Mucosa of descending colon (tissue), 3 donors: ENCODE measurements at regions not wholly inside any gene's neighbourhood (a gene's known extent, or its start where the extent isn't known, plus 50 kb on each side); places are given as distances from the start of the nearest gene placed in this dataset.
"Not testable (repeated sequence)": the region's sequence is repeated elsewhere in the genome, so short reads cannot be mapped to it uniquely, and the experiment has no call there.

Experiments used
- ATAC-seq: fragments of 200-7000 bp; cut with Tn5 transposase; one replicate; pipeline ENCODE4 v1.9.1; 2020; ENCODE audit warnings: mild to moderate bottlenecking, moderate library complexity
- DNase-seq, 3 donors: peaks; one replicate each; pipeline ENCODE4 v3.0.0-alpha.2; 2020
- H3K36me3 ChIP-seq: fragments of 200-600 bp; one replicate; pipeline ENCODE4 v1.8.0; 2021; ENCODE audit warnings: low read depth, mild to moderate bottlenecking
- H3K4me1 ChIP-seq: fragments of 200-600 bp; one replicate; pipeline ENCODE4 v1.8.0; 2021; ENCODE audit warnings: low read depth, mild to moderate bottlenecking
- H3K4me3 ChIP-seq: fragments of 200-600 bp; one replicate; pipeline ENCODE4 v1.8.0; 2021; ENCODE audit warnings: mild to moderate bottlenecking
- H3K9me3 ChIP-seq: fragments of 200-600 bp; one replicate; pipeline ENCODE4 v1.8.0; 2021; ENCODE audit warnings: mild to moderate bottlenecking
- intact Hi-C, 2 donors: fragments of 100-400 bp; cut with DNase I in 1 of 2; cut with micrococcal nuclease in 1 of 2; formaldehyde crosslinking; loops; one replicate each; pipeline versions ENCODE4 v1.11.0 to v1.11.1; 2022; cut with DNase I, micrococcal nuclease
- TF ChIP-seq, protein P1 (sequence below): fragments of 200-600 bp; IDR thresholded peaks from one replicate; pipeline ENCODE4 v1.8.0; 2022; ENCODE audit warnings: antibody characterized with exemption, mild to moderate bottlenecking
- donor health status: DM: no; HTN: no; CAD: no; lungs with moderate emphysema.
- donor health status: DM: no; HTN: no; CAD: no.
- donor health status: DM: no; HTN: yes; CAD: no.

DNA sequence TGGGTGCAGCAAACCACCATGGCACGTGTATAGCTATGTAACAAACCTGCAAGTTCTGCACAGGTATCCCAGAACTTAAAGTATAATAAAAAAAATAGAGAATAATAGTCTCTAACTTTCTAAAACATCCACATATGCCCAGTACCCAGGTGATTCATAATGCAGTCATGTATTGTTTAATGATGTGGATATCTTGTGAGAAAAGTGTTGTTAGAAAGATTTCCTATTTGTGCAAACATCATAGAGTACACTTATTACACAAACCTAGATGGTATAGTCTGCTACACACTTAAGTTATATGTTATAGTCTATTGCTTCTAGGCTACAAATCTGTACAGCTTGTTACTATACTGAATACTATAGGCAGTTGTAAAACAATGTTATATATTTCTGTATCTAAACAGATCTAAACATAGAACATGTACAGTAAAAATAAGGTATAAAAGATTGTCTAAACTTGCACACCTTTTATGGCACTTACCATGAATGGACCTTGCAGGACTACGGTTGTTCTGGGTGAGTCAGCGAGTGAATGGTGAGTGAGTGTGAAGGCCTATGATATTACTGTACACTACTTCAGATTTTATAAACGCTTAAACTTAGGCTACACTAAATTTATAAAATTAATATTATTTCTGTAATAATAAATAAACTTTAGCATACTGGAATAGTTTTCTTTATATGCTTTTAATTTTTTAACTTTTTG lies 232.2 kb upstream of the SLIT2 start:
- no peaks in the 10 kb centered on the region for H3K4me1 ChIP-seq
- TF ChIP-seq, protein P1, sequence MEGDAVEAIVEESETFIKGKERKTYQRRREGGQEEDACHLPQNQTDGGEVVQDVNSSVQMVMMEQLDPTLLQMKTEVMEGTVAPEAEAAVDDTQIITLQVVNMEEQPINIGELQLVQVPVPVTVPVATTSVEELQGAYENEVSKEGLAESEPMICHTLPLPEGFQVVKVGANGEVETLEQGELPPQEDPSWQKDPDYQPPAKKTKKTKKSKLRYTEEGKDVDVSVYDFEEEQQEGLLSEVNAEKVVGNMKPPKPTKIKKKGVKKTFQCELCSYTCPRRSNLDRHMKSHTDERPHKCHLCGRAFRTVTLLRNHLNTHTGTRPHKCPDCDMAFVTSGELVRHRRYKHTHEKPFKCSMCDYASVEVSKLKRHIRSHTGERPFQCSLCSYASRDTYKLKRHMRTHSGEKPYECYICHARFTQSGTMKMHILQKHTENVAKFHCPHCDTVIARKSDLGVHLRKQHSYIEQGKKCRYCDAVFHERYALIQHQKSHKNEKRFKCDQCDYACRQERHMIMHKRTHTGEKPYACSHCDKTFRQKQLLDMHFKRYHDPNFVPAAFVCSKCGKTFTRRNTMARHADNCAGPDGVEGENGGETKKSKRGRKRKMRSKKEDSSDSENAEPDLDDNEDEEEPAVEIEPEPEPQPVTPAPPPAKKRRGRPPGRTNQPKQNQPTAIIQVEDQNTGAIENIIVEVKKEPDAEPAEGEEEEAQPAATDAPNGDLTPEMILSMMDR = no peak
- H3K36me3 ChIP-seq = no peaks in the 10 kb centered on the region
- H3K9me3 ChIP-seq = no peaks in the 10 kb centered on the region
- intact Hi-C loops = no loop called here
- ATAC-seq (peak; percentile 77), DNase-seq (no peak)
- no peak overlapping the region for H3K4me3 ChIP-seq

DNA sequence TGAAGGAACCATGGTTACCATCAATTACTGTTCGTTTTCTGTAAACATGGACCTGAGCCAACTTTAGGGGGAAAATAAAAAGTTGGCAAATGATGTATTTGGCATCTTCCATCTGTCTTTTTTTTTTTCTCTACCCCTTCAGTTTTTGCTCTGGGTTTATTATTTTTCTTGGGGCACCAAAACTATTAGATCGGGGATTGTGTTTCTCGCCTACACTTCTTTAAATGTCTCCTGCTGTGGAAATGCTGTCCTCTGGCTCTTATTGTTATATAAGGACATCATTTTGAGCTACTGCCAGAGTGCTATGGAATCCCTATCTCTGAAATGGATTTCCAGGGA lies 234.0 kb upstream of the SLIT2 start:
- TF ChIP-seq, protein P1 = no peak
- H3K4me1 ChIP-seq = no peaks in the 10 kb centered on the region
- intact Hi-C loops = no loop called here
- no peak overlapping the region for H3K4me3 ChIP-seq
- no peaks in the 10 kb centered on the region for H3K9me3 ChIP-seq
- H3K36me3 ChIP-seq = no peaks in the 10 kb centered on the region
- ATAC-seq (no peak), DNase-seq (no peak)

DNA sequence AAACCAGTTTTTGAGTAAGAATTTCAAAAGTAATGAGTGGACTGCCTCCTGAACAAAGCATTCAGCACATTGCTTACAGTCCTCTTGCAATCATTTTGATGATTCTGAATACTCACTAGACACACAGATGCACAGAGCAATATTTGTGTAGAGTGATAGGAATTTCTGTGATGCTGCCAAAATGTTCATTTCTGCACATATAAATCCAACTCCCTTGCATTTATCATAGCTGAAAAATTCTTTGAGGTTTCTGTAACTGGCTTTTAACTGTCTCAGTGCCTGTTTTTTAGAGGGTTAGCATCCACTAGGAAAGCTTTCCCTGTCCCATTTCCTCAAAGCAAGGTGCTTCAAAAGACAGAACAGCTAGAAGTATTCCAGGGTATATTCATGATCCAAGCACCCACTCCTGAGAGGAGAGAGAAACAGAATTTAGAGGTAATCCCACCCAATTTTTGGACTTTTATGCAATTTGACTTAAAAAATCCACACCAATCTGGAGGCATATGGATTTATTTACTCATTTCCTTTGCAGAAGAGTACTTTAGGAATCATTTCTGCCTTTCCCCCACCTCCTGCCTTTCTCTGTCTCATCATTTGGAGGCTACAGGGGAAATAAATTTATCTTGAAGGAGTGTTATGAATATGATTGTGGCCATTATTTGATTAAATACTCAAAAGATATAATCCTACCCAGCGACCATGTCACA lies 234.5 kb upstream of the SLIT2 start:
- TF ChIP-seq, protein P1 = no peak
- Histone ChIP-seq H3K4me1 (no peaks in the 10 kb centered on the region), H3K4me3 (no peak overlapping the region), H3K9me3 (no peaks in the 10 kb centered on the region), H3K36me3 (no peaks in the 10 kb centered on the region)
- intact Hi-C loops = no loop called here
- ATAC-seq (no peak), DNase-seq (no peak)

DNA sequence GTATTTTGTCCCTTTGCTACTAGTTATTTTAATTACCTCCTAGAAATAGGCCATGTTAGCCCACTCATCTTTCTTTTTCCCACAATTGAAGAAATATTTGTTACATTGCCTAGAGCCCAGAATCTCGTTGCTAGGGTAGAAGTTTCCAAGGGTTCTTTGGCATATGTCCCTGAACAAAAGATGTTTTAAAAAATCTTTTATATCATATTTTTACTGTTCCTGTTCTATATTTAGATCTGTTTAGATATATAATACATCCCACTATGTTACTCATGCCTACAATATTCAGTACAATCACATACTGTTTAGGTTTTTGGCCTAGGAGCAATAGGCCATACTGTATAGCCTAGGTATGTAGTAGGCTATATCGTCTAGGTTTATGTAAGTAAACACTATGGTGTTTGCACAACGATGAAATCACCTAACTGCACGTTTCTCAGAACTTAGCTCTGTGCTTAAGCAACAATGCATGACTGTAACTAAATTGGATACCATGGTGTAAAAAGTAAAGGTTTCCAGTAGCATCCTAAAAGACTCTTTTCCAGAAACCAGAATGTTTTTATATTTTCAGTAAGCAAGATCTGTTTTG lies 236.0 kb upstream of the SLIT2 start:
- intact Hi-C loops = no loop called here
- ATAC-seq (peak; percentile 93), DNase-seq (no peak)
- H3K36me3 ChIP-seq = no peaks in the 10 kb centered on the region
- no peaks in the 10 kb centered on the region for H3K9me3 ChIP-seq
- TF ChIP-seq, protein P1 = no peak
- no peaks in the 10 kb centered on the region for H3K4me1 ChIP-seq
- H3K4me3 ChIP-seq = no peak overlapping the region

DNA sequence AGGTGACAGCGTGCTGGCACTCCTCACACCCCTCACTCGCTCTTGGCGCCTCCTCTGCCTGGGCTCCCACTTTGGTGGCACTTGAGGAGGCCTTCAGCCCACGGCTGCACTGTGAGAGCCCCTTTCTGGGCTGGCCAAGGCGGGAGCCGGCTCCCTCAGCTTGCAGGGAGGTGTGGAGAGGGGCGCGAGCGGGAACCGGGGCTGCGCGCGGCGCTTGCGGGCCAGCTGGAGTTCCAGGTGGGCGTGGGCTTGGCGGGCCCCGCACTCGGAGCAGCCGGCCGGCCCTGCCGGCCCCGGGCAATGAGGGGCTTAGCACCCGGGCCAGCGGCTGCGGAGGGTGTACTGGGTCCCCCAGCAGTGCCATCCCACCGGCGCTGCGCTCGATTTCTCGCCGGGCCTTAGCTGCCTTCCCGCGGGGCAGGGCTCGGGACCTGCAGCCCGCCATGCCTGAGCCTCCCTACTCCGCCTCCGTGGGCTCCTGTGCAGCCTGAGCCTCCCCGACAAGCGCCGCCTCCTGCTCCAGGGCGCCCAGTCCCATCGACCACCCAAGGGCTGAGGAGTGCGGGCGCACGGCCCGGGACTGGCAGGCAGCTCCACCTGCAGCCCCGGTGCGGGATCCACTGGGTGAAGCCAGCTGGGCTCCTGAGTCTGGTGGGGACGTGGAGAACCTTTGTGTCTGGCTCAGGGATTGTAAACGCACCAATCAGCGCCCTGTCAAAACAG lies 247.7 kb upstream of the SLIT2 start:
- H3K36me3 ChIP-seq, ATAC-seq, DNase-seq, H3K9me3 ChIP-seq, H3K4me1 ChIP-seq, H3K4me3 ChIP-seq, intact Hi-C loops: not testable (repeated sequence)
